ENCODE measurements at regions not wholly inside any gene's neighbourhood (a gene's known extent, or its start where the extent isn't known, plus 50 kb on each side); places are given as distances from the start of the nearest gene placed in this dataset.

GRCh38 chr1:184221087-184221486 lies 165.7 kb upstream of the C1orf21 start:
- DNase-seq: no peak

GRCh38 chr1:184222652-184223052 lies 164.2 kb upstream of the C1orf21 start:
- peak in 4 of 6 experiments; percentile 3 to 27 (median 7) for DNase-seq

GRCh38 chr1:184223216-184223615 lies 163.6 kb upstream of the C1orf21 start:
- no peak for DNase-seq

GRCh38 chr1:184225283-184226099 lies 161.3 kb upstream of the C1orf21 start:
- no peak for DNase-seq

GRCh38 chr1:184226100-184226487 lies 160.7 kb upstream of the C1orf21 start:
- DNase-seq: no peak

- no peak for DNase-seq
Observed at GRCh38 chr1:184228558-184228957, 158.3 kb upstream of the C1orf21 start.

- DNase-seq: no peak
Observed at GRCh38 chr1:184237588-184237987, 149.2 kb upstream of the C1orf21 start.

GRCh38 chr1:184241446-184241845 lies 145.4 kb upstream of the C1orf21 start:
- DNase-seq: no peak

- no peak for DNase-seq
Observed at GRCh38 chr1:184242507-184242943, 144.3 kb upstream of the C1orf21 start.

GRCh38 chr1:184244962-184245361 lies 141.9 kb upstream of the C1orf21 start:
- DNase-seq: no peak

- DNase-seq: no peak
Observed at GRCh38 chr1:184247671-184248070, 139.2 kb upstream of the C1orf21 start.

- DNase-seq: no peak
Observed at GRCh38 chr1:184253921-184254320, 132.9 kb upstream of the C1orf21 start.

- no peak for DNase-seq
Observed at GRCh38 chr1:184254849-184255248, 132.0 kb upstream of the C1orf21 start.

- no peak for DNase-seq
Observed at GRCh38 chr1:184255560-184255959, 131.3 kb upstream of the C1orf21 start.

GRCh38 chr1:184257873-184258272 lies 129.0 kb upstream of the C1orf21 start:
- no peak for DNase-seq

GRCh38 chr1:184258525-184258924 lies 128.3 kb upstream of the C1orf21 start:
- DNase-seq: no peak

- no peak for DNase-seq
Observed at GRCh38 chr1:184260382-184260781, 126.4 kb upstream of the C1orf21 start.

- no peak for DNase-seq
Observed at GRCh38 chr1:184262109-184262508, 124.7 kb upstream of the C1orf21 start.

- DNase-seq: no peak
Observed at GRCh38 chr1:184267747-184268146, 119.1 kb upstream of the C1orf21 start.

- DNase-seq: no peak
Observed at GRCh38 chr1:184270556-184270955, 116.3 kb upstream of the C1orf21 start.

- no peak for DNase-seq
Observed at GRCh38 chr1:184272175-184272866, 114.5 kb upstream of the C1orf21 start.

GRCh38 chr1:184276416-184276815 lies 110.4 kb upstream of the C1orf21 start:
- DNase-seq: no peak

GRCh38 chr1:184279911-184280458 lies 106.8 kb upstream of the C1orf21 start:
- no peak for DNase-seq

GRCh38 chr1:184283999-184284398 lies 102.8 kb upstream of the C1orf21 start:
- no peak for DNase-seq

All from stimulated activated naive CD4-positive, alpha-beta T cell (primary cell).